Immature natural killer cell (primary cell): ENCODE measurements at regions not wholly inside any gene's neighbourhood (a gene's known extent, or its start where the extent isn't known, plus 50 kb on each side); places are given as distances from the start of the nearest gene placed in this dataset.

ENCODE experiments used
- DNase-seq, 3 donors: peaks; one replicate each; pipeline ENCODE4 v3.0.0; 2022; ENCODE audit warnings: mixed read lengths in 1 of 3
- H3K27ac Mint-ChIP-seq, 6 donors: one replicate each; pipeline ENCODE4 v1.8.0; 2020; ENCODE audit warnings: mixed read lengths in 6 of 6, mild to moderate bottlenecking in 5 of 6, inconsistent platforms in 4 of 6, moderate library complexity in 3 of 6
- H3K27me3 Mint-ChIP-seq, 3 donors: one replicate each; pipeline ENCODE4 v1.8.0; 2020 to 2021; ENCODE audit warnings: low read depth in 3 of 3, mild to moderate bottlenecking in 3 of 3, mixed read lengths in 3 of 3, moderate library complexity in 3 of 3, inconsistent platforms in 1 of 3
- H3K36me3 Mint-ChIP-seq, 3 donors: one replicate each; pipeline ENCODE4 v1.8.0; 2020; ENCODE audit warnings: mixed read lengths in 3 of 3, inconsistent platforms in 2 of 3, mild to moderate bottlenecking in 2 of 3
- H3K4me1 Mint-ChIP-seq, 2 donors: one replicate each; pipeline ENCODE4 v1.8.0; 2020; ENCODE audit warnings: inconsistent platforms in 2 of 2, mild to moderate bottlenecking in 2 of 2, mixed read lengths in 2 of 2, moderate library complexity in 1 of 2
- H3K4me3 Mint-ChIP-seq, 5 donors: one replicate each; pipeline ENCODE4 v1.8.0; 2020; ENCODE audit warnings: mild to moderate bottlenecking in 5 of 5, mixed read lengths in 5 of 5, inconsistent platforms in 3 of 5, moderate library complexity in 3 of 5
- H3K9me3 Mint-ChIP-seq, 6 donors: one replicate each; pipeline ENCODE4 v1.8.0; 2020; ENCODE audit warnings: mild to moderate bottlenecking in 6 of 6, mixed read lengths in 6 of 6, inconsistent platforms in 4 of 6, moderate library complexity in 3 of 6

DNA sequence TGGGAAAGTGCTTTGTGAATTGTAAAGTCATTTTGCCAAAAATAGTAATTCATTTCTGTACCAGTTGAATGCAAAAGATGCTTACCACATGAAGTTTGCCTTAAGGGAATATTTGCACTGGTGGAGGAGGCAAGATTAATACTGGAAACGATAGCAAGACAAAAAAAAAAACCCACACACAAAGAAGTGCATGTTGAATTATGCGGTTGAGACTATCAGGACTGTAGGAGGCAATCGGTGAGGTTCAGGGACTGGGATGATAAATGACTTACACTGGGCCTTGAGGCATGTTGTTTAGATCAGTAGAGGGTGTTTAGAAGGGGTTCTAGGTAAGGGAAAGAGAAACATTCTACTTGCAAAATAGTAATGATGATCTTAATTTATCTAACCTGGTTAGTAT, 142.2 kb upstream of the HMGA2 start:
- H3K36me3 Mint-ChIP-seq, result no peaks in the 10 kb centered on the region
- no peak for DNase-seq
- peaks cover 0 to 6% (median 2%) of the 10 kb centered on the region in 6 donors for H3K9me3 Mint-ChIP-seq
- no peak overlapping the region for H3K27ac Mint-ChIP-seq
- peaks cover 0 to 3% (median 1%) of the 10 kb centered on the region in 3 donors for H3K27me3 Mint-ChIP-seq
- no peaks in the 10 kb centered on the region for H3K4me1 Mint-ChIP-seq
- H3K4me3 Mint-ChIP-seq, result no peak overlapping the region

DNA sequence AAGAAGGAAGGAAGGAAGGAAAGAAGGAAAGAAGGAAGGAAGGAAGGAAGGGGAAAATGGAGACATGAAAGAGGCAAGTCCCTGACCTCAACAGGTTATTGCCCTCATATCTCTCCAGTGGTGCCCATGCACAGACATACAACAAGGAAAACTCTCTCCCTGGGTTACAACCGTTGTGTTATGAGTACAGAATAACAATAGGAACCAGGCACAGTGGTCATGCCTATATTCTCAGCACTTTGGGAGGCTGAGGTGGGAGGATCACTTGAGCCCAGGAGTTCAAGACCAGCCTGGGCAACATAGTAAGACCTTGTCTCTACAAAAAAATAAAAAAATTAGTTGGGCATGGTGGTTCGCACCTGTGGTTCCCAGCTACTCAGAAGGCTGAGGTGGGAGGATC, 139.4 kb upstream of the HMGA2 start:
- H3K27ac Mint-ChIP-seq, result no peak overlapping the region
- DNase-seq, result no peak
- H3K4me1 Mint-ChIP-seq, result no peaks in the 10 kb centered on the region
- peaks cover 0 to 1% (median 0%) of the 10 kb centered on the region in 3 donors for H3K27me3 Mint-ChIP-seq
- H3K4me3 Mint-ChIP-seq, result no peak overlapping the region
- peaks cover 0 to 1% (median 0%) of the 10 kb centered on the region in 6 donors for H3K9me3 Mint-ChIP-seq
- H3K36me3 Mint-ChIP-seq, result no peaks in the 10 kb centered on the region

DNA sequence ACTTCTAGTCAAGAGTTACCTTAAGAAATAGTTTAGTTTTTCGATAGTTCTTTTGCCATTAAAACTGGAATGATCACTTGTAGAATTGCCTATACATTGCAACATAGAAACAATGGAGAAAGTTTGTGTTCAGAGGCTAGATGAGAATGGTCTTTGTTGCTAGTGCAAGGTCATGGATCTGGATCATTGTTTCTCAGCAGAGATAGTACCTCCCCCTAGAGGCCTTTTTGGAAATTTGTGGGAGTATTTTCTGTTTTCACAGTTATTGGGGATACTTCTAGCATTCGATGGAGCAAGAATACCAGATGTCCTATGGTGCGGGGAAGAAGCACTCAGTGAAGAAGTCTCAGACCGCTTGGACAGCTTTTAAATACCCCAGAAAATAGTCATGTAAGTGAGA, 138.8 kb upstream of the HMGA2 start:
- peaks cover 0 to 3% (median 0%) of the 10 kb centered on the region in 3 donors for H3K27me3 Mint-ChIP-seq
- H3K27ac Mint-ChIP-seq, result no peak overlapping the region
- no peak for DNase-seq
- H3K4me1 Mint-ChIP-seq, result no peaks in the 10 kb centered on the region
- H3K36me3 Mint-ChIP-seq, result no peaks in the 10 kb centered on the region
- H3K4me3 Mint-ChIP-seq, result no peak overlapping the region
- peaks cover 0 to 1% (median 0%) of the 10 kb centered on the region in 6 donors for H3K9me3 Mint-ChIP-seq

DNA sequence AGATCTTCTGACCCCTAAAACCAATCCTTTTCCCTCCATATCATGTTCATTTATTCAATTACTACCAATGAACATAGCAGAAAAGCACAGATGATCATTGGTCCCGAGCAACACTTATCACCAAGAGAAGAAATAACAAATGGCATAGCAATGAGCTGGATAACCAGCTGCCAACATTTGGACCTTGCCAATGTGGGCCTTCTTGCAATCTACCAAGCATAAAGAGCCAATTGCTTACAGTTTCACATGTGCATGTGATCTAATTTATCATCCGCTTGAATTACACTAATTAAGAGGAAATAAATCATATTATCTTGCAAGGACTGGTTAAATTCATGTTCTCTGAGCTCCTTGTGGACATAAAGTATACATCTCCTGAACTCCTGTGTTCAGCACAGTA, 134.8 kb upstream of the HMGA2 start:
- peaks cover 0 to 3% (median 2%) of the 10 kb centered on the region in 3 donors for H3K27me3 Mint-ChIP-seq
- no peaks in the 10 kb centered on the region for H3K9me3 Mint-ChIP-seq

GRCh38 chr12:65690477-65690876, 133.8 kb upstream of the HMGA2 start:
- no peak for DNase-seq
- Mint-ChIP-seq H3K4me1 (no peaks in the 10 kb centered on the region), H3K27me3 (peaks cover 2 to 3% (median 2%) of the 10 kb centered on the region in 3 donors), H3K27ac (no peak overlapping the region), H3K4me3 (no peak overlapping the region), H3K9me3 (no peaks in the 10 kb centered on the region), H3K36me3 (no peaks in the 10 kb centered on the region)

More for the DNA sequence above, 134.8 kb upstream of the HMGA2 start:
- H3K27ac Mint-ChIP-seq, result no peak overlapping the region
- no peak for DNase-seq
- no peaks in the 10 kb centered on the region for H3K36me3 Mint-ChIP-seq
- no peak overlapping the region for H3K4me3 Mint-ChIP-seq
- no peaks in the 10 kb centered on the region for H3K4me1 Mint-ChIP-seq

DNA sequence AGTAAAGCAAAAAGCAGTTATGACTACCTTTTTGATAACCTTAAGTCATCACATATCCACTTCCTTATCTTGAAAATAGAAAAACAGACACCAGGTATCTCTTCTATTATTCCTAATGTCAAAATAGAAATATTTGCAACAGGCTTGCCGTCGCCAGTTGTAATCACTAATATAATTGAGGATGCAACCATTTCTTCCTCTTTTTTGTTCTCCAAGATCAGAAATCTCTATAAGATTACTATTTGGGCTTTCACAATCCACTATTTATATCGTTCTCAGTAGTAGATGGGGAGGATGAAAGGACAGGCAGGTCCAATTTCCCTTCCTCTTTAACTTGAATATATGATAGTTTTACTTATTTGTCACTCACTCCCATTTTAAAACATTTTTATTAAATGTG, 130.2 kb upstream of the HMGA2 start:
- Mint-ChIP-seq H3K4me1 (no peaks in the 10 kb centered on the region), H3K4me3 (no peak overlapping the region), H3K27me3 (peaks cover 2 to 4% (median 3%) of the 10 kb centered on the region in 3 donors), H3K27ac (no peak overlapping the region), H3K36me3 (no peaks in the 10 kb centered on the region), H3K9me3 (no peaks in the 10 kb centered on the region)
- no peak for DNase-seq

DNA sequence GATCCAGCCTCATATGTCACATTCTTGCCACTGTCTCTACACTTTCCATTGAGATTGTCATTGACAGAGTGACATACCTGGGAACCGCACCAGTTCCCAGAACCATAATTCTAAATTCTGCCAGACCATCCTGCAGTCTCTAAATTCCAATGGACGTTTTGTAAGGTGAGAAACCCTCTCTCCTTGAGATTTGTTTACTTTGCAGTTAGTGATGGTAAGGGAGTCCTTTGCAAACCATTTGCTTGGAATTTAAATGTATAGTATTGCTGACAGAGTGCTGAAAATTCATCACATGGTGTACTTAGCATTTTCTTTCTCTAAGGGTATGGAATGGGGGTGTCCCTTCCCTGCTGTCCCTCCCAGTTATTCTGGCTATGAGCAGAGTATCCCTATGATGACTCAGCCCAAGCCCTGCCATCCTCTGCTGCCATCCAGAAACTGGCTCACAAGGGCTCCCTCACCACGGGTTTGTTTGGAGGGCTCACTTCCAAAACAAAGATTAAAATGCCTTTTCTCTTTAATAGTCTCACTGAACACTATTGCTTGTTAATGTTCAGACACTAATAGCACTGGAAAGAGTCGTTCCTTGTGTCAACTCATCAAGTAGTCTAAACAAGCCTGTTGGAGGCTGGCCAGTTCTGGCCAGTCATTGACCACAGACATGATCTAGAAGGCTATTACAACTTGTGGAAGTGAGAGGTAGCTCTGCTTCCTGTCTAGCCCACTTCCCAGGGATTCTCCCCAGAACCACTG, 129.0 kb upstream of the HMGA2 start:
- H3K9me3 Mint-ChIP-seq, result peaks cover 0 to under 1% (median 0%) of the 10 kb centered on the region in 6 donors
- DNase-seq, result no peak
- no peak overlapping the region for H3K27ac Mint-ChIP-seq
- no peaks in the 10 kb centered on the region for H3K4me1 Mint-ChIP-seq
- no peak overlapping the region for H3K4me3 Mint-ChIP-seq
- no peaks in the 10 kb centered on the region for H3K36me3 Mint-ChIP-seq
- peaks cover 2 to 4% (median 3%) of the 10 kb centered on the region in 3 donors for H3K27me3 Mint-ChIP-seq

DNA sequence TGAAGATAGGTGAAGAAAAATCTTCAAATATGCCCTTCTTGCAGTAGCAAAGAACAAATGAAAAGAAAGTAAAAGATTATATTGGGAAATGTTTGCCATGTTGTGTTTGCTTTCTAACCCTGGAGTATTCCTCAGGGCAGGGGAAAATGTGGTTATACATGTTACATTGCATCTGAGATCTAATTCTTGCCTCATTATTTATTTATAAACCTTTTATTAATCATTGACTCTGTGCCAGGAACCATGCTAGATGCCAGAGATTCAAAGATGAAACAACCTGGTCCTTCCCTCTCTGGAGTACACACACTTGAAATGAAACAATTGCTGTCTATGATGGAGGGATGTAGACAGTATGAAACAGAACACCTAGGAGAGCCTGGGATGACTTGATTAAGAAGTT, 128.1 kb upstream of the HMGA2 start:
- no peak overlapping the region for H3K4me3 Mint-ChIP-seq

GRCh38 chr12:65699251-65699650, 125.0 kb upstream of the HMGA2 start:
- Mint-ChIP-seq H3K27ac (no peak overlapping the region), H3K27me3 (peaks cover 2 to 7% (median 6%) of the 10 kb centered on the region in 3 donors), H3K4me3 (no peak overlapping the region), H3K4me1 (no peaks in the 10 kb centered on the region), H3K36me3 (no peaks in the 10 kb centered on the region), H3K9me3 (peaks cover 0 to 7% (median 0%) of the 10 kb centered on the region in 6 donors)
- DNase-seq, result no peak

More for the DNA sequence above, 128.1 kb upstream of the HMGA2 start:
- DNase-seq, result no peak
- Mint-ChIP-seq H3K9me3 (peaks cover 0 to 3% (median 0%) of the 10 kb centered on the region in 6 donors), H3K36me3 (no peaks in the 10 kb centered on the region), H3K27me3 (peaks cover 2 to 3% (median 2%) of the 10 kb centered on the region in 3 donors), H3K4me1 (no peaks in the 10 kb centered on the region), H3K27ac (no peak overlapping the region)

- Mint-ChIP-seq H3K27ac (no peak overlapping the region), H3K36me3 (peaks cover 0 to 4% (median 3%) of the 10 kb centered on the region in 3 donors), H3K4me1 (no peaks in the 10 kb centered on the region), H3K27me3 (peaks cover 2 to 7% (median 4%) of the 10 kb centered on the region in 3 donors), H3K9me3 (peaks cover 9 to 30% (median 18%) of the 10 kb centered on the region in 6 donors), H3K4me3 (no peak overlapping the region)
- DNase-seq, result no peak
These were observed 121.1 kb upstream of the HMGA2 start for GRCh38 chr12:65703176-65703575.

DNA sequence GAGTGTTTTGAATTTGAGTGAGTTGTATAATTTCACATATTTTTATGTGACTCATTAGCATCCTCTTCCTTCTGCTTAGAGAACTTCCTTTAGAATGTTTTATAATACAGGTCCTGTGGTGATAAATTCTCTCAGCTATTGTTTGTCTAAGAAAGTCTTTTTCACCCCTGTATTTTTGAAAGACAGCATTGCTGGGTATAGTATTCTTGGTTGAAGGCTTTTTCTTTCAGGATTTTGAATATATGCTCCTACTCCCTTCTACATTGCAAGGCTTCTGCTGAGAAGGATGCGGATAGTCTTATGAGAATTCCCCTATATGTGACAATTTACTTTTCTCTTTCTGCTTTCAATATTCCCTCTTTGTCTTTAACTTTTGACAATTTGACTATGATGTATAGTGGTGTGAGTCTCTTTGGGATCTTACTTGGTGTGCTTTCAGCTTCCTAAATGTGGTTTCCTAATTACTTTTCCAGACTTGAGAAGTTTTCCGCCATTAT, 118.9 kb upstream of the HMGA2 start:
- peaks cover 2 to 7% (median 7%) of the 10 kb centered on the region in 3 donors for H3K27me3 Mint-ChIP-seq
- DNase-seq, result no peak
- no peak overlapping the region for H3K4me3 Mint-ChIP-seq
- peaks cover 9 to 30% (median 17%) of the 10 kb centered on the region in 6 donors for H3K9me3 Mint-ChIP-seq
- H3K27ac Mint-ChIP-seq, result no peak overlapping the region
- H3K36me3 Mint-ChIP-seq, result peaks cover 0 to 4% (median 3%) of the 10 kb centered on the region in 3 donors
- H3K4me1 Mint-ChIP-seq, result no peaks in the 10 kb centered on the region

- peaks cover 9 to 30% (median 17%) of the 10 kb centered on the region in 6 donors for H3K9me3 Mint-ChIP-seq
- peaks cover under 1 to 7% (median 2%) of the 10 kb centered on the region in 3 donors for H3K27me3 Mint-ChIP-seq
- no peak for DNase-seq
- H3K4me3 Mint-ChIP-seq, result no peak overlapping the region
- H3K27ac Mint-ChIP-seq, result no peak overlapping the region
- peaks cover 0 to 4% (median 3%) of the 10 kb centered on the region in 3 donors for H3K36me3 Mint-ChIP-seq
- no peaks in the 10 kb centered on the region for H3K4me1 Mint-ChIP-seq
These were observed 117.2 kb upstream of the HMGA2 start for GRCh38 chr12:65707051-65707450.

GRCh38 chr12:65712260-65713004, 111.9 kb upstream of the HMGA2 start:
- H3K4me3 Mint-ChIP-seq, result no peak overlapping the region
- no peak for DNase-seq
- H3K4me1 Mint-ChIP-seq, result no peaks in the 10 kb centered on the region
- H3K27me3 Mint-ChIP-seq, result peaks cover 0 to 3% (median 0%) of the 10 kb centered on the region in 3 donors
- peaks cover 0 to 1% (median 0%) of the 10 kb centered on the region in 6 donors for H3K9me3 Mint-ChIP-seq
- no peak overlapping the region for H3K27ac Mint-ChIP-seq
- H3K36me3 Mint-ChIP-seq, result no peaks in the 10 kb centered on the region

DNA sequence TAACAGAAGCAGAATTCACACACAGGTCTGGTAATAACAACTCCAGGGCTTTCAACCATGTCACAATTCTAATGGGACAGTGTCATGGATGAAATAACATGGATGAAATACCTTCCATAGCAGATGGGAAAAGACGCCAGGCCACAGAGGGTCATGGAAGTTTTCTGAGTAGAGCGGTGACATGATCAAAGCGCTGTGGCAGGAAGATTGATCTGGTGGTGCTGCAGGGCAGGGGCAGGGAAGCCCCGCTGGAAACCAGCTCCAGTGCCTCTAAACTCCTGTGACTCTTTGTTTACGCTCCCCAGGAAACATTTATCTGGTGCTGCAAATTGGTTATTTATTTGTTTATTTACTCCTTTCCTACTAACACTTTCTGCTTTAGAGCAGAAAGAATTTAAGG, 108.3 kb upstream of the HMGA2 start:
- Mint-ChIP-seq H3K27ac (no peak overlapping the region), H3K27me3 (peaks cover 4 to 13% (median 8%) of the 10 kb centered on the region in 3 donors), H3K4me3 (no peak overlapping the region), H3K9me3 (no peaks in the 10 kb centered on the region), H3K36me3 (no peaks in the 10 kb centered on the region), H3K4me1 (no peaks in the 10 kb centered on the region)
- DNase-seq, result no peak
